ENCODE measurements at regions not wholly inside any gene's neighbourhood (a gene's known extent, or its start where the extent isn't known, plus 50 kb on each side); places are given as distances from the start of the nearest gene placed in this dataset.

GRCh38 chr5:155299386-155300005 is 285.9 kb downstream of the KIF4B start:
- ChIA-PET RAD21 (ENCODE audit: low non-redundant PET in 1 of 2, low total read pairs in 2 of 2, uncharacterized antibody in 2 of 2, unreplicated experiment in 2 of 2) (no interaction called here), CTCF (no interaction called here)
- BruUV-seq (replicated peaks) = no TSS peak

More at GRCh38 chr5:155299386-155300005, 285.9 kb downstream of the KIF4B start:
- Histone ChIP-seq H3K79me2 (ENCODE audit: insufficient read depth, low read length) (no peaks in the 10 kb centered on the region), H3K36me3 (ENCODE audit: control insufficient read depth in 1 of 2, insufficient read depth in 2 of 2, low read length in 2 of 2) (no peaks in the 10 kb centered on the region), H3K4me1 (ENCODE audit: control insufficient read depth in 1 of 2, insufficient read depth in 2 of 2, low read length in 2 of 2) (no peaks in the 10 kb centered on the region), H3K27ac (ENCODE audit: low read depth, low read length) (no peak overlapping the region), H4K20me1 (ENCODE audit: insufficient read depth) (no peaks in the 10 kb centered on the region), H2AFZ (ENCODE audit: low read depth, low read length, poor library complexity, severe bottlenecking) (no peak overlapping the region), H3K27me3 (ENCODE audit: insufficient read depth, low read length) (no peaks in the 10 kb centered on the region), H3K9ac (ENCODE audit: low read length) (no peak overlapping the region), H3K4me2 (ENCODE audit: low read length) (no peak overlapping the region), H3K9me3 (ENCODE audit: control insufficient read depth in 1 of 2, insufficient read depth in 1 of 2, low read depth in 1 of 2, low read length in 2 of 2) (no peaks in the 10 kb centered on the region), H3K4me3 (replicated peaks in 1 of 2; ENCODE audit: low read depth in 1 of 2, low read length in 2 of 2) (no peak overlapping the region), H3K9me2 (ENCODE audit: insufficient read depth) (no peaks in the 10 kb centered on the region)
- TF ChIP-seq SP1 (IDR thresholded peaks at IDR 0.05; ENCODE audit: low read depth) (no peak), JUND (IDR thresholded peaks at IDR 0.05) (no peak), EZH2 (IDR thresholded peaks at IDR 0.05) (no peak), ZNF274 (IDR thresholded peaks at IDR 0.05; ENCODE audit: low read depth, low read length) (no peak), SIN3A (IDR thresholded peaks at IDR 0.05; ENCODE audit: low read depth) (no peak), POLR2A (IDR thresholded peaks at IDR 0.05; ENCODE audit: borderline replicate concordance, extremely low read depth, insufficient read depth, insufficient read length) (no peak), RAD21 (IDR thresholded peaks at IDR 0.05; ENCODE audit: low read depth) (no peak), YY1 (IDR thresholded peaks at IDR 0.05; ENCODE audit: extremely low read depth, insufficient replicate concordance, low read depth, low read length) (no peak), ELF1 (IDR thresholded peaks at IDR 0.05; ENCODE audit: borderline replicate concordance, low read depth) (no peak)
- TF ChIP-seq, protein P1, sequence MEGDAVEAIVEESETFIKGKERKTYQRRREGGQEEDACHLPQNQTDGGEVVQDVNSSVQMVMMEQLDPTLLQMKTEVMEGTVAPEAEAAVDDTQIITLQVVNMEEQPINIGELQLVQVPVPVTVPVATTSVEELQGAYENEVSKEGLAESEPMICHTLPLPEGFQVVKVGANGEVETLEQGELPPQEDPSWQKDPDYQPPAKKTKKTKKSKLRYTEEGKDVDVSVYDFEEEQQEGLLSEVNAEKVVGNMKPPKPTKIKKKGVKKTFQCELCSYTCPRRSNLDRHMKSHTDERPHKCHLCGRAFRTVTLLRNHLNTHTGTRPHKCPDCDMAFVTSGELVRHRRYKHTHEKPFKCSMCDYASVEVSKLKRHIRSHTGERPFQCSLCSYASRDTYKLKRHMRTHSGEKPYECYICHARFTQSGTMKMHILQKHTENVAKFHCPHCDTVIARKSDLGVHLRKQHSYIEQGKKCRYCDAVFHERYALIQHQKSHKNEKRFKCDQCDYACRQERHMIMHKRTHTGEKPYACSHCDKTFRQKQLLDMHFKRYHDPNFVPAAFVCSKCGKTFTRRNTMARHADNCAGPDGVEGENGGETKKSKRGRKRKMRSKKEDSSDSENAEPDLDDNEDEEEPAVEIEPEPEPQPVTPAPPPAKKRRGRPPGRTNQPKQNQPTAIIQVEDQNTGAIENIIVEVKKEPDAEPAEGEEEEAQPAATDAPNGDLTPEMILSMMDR (IDR thresholded peaks at IDR 0.05 in 2 of 3, conservative IDR thresholded peaks at IDR 0.05 in 1 of 3; ENCODE audit: borderline replicate concordance in 1 of 3, insufficient read depth in 1 of 3, low read depth in 2 of 3, low read length in 2 of 3) = no peak
- TF ChIP-seq, protein P2, sequence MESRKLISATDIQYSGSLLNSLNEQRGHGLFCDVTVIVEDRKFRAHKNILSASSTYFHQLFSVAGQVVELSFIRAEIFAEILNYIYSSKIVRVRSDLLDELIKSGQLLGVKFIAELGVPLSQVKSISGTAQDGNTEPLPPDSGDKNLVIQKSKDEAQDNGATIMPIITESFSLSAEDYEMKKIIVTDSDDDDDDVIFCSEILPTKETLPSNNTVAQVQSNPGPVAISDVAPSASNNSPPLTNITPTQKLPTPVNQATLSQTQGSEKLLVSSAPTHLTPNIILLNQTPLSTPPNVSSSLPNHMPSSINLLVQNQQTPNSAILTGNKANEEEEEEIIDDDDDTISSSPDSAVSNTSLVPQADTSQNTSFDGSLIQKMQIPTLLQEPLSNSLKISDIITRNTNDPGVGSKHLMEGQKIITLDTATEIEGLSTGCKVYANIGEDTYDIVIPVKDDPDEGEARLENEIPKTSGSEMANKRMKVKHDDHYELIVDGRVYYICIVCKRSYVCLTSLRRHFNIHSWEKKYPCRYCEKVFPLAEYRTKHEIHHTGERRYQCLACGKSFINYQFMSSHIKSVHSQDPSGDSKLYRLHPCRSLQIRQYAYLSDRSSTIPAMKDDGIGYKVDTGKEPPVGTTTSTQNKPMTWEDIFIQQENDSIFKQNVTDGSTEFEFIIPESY (IDR thresholded peaks at IDR 0.05; ENCODE audit: extremely low read depth, insufficient replicate concordance, low read length) = no peak
- TF ChIP-seq, protein P3, sequence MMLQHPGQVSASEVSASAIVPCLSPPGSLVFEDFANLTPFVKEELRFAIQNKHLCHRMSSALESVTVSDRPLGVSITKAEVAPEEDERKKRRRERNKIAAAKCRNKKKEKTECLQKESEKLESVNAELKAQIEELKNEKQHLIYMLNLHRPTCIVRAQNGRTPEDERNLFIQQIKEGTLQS (IDR thresholded peaks at IDR 0.05) = no peak
- POLR2A ChIA-PET = no interaction called here
- intact Hi-C loops (cut with micrococcal nuclease) = no loop called here
- no peak for DNase-seq (ENCODE audit: low read depth, low spot score)
- no peak for ATAC-seq
